ENCODE measurements at regions not wholly inside any gene's neighbourhood (a gene's known extent, or its start where the extent isn't known, plus 50 kb on each side); places are given as distances from the start of the nearest gene placed in this dataset.

DNA sequence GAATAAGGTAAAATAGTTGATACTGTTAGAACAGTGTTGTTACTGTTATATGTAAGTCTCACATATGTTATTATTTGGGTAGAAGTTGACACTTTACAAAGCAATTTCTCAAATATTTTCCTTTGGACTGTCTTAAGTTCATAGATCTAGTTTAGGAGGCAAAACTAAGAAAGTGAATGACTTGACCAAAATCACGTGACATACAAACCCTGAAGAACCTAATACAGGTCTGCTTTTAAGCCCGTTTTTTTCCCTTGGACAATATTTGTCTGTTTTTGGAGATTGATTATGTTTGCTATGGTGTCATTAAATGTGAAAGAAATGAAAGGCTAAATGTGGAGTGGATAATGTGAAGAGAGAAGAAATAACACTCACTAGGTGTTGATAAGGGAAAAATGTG is 644.9 kb upstream of the PITX2 start:
- intact Hi-C loops (cut with micrococcal nuclease) (loop anchor here (5.0 kb wide), 1 partner anchor 815 kb away; no protein-coding TSS in a partner anchor), dilution Hi-C loops (cut with MboI; ENCODE audit: extremely low pct_ligation_motif_present, low sequenced_read_pairs) (no loop called here)
- H3K4me2 ChIP-seq (ENCODE audit: insufficient read depth, low read length) = no peak overlapping the region
- H2AFZ ChIP-seq (ENCODE audit: low read depth, low read length) = no peak overlapping the region
- no TSS peak for BruUV-seq (replicated peaks)
- POLR2A ChIA-PET = no interaction called here
- H3K79me2 ChIP-seq (ENCODE audit: control insufficient read depth, insufficient read depth, low read length) = no peaks in the 10 kb centered on the region
- H4K20me1 ChIP-seq (replicated peaks; ENCODE audit: control insufficient read depth, extremely low read depth, insufficient read depth, low read length) = no peaks in the 10 kb centered on the region
- peaks cover 25% of the 10 kb centered on the region for H3K4me1 ChIP-seq (ENCODE audit: control insufficient read depth, extremely low read depth, insufficient read depth, low read length)
- no peaks in the 10 kb centered on the region for H3K9me1 ChIP-seq (replicated peaks; ENCODE audit: control insufficient read depth, extremely low read depth, insufficient read depth, low read length)
- CTCF ChIA-PET = interaction anchor here (0.6 to 3.0 kb wide), 2 partner anchors 14 to 15 kb away, joined by 4 to 14 read pairs; no protein-coding TSS in a partner anchor
- FAIRE-seq = no peak
- TF ChIP-seq POLR2A (IDR thresholded peaks at IDR 0.05; ENCODE audit: low read depth, low read length) = no peak
- no peak for TF ChIP-seq POLR2AphosphoS5 (IDR thresholded peaks at IDR 0.05; ENCODE audit: insufficient read depth, low read depth, low read length)
- TF ChIP-seq, protein P1, sequence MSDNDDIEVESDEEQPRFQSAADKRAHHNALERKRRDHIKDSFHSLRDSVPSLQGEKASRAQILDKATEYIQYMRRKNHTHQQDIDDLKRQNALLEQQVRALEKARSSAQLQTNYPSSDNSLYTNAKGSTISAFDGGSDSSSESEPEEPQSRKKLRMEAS (IDR thresholded peaks at IDR 0.05; ENCODE audit: insufficient read depth, insufficient read length) = no peak
- TF ChIP-seq MYC (IDR thresholded peaks at IDR 0.05; ENCODE audit: low read depth, low read length) = no peak
- TF ChIP-seq, protein P2, sequence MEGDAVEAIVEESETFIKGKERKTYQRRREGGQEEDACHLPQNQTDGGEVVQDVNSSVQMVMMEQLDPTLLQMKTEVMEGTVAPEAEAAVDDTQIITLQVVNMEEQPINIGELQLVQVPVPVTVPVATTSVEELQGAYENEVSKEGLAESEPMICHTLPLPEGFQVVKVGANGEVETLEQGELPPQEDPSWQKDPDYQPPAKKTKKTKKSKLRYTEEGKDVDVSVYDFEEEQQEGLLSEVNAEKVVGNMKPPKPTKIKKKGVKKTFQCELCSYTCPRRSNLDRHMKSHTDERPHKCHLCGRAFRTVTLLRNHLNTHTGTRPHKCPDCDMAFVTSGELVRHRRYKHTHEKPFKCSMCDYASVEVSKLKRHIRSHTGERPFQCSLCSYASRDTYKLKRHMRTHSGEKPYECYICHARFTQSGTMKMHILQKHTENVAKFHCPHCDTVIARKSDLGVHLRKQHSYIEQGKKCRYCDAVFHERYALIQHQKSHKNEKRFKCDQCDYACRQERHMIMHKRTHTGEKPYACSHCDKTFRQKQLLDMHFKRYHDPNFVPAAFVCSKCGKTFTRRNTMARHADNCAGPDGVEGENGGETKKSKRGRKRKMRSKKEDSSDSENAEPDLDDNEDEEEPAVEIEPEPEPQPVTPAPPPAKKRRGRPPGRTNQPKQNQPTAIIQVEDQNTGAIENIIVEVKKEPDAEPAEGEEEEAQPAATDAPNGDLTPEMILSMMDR (IDR thresholded peaks at IDR 0.05; ENCODE audit: extremely low read depth in 1 of 2, insufficient read depth in 1 of 2, low read depth in 1 of 2, low read length in 2 of 2) = no peak
- TF ChIP-seq FOS (IDR thresholded peaks at IDR 0.05; ENCODE audit: borderline replicate concordance, insufficient read depth, low read length) = no peak
- TF ChIP-seq GATA2 (IDR thresholded peaks at IDR 0.05; ENCODE audit: insufficient read depth, insufficient read length, low read depth, low read length) = no peak
- no peak for TF ChIP-seq EZH2 (IDR thresholded peaks at IDR 0.05; ENCODE audit: borderline replicate concordance, low read depth, low read length, severe bottlenecking)
- no peak for TF ChIP-seq JUN (IDR thresholded peaks at IDR 0.05; ENCODE audit: borderline replicate concordance, insufficient read depth, insufficient read length, low read depth)
- no peak overlapping the region for H3K27ac ChIP-seq (ENCODE audit: insufficient read depth, low read depth, low read length)
- H3K9ac ChIP-seq (replicated peaks; ENCODE audit: extremely low read depth, insufficient read depth, low read length) = no peak overlapping the region
- no peak for DNase-seq (ENCODE audit: low read depth, low spot score)
- no peak overlapping the region for H3K4me3 ChIP-seq (replicated peaks in 1 of 3; ENCODE audit: insufficient read depth in 1 of 3, low read depth in 1 of 3, low read length in 3 of 3)
- H3K36me3 ChIP-seq (ENCODE audit: control insufficient read depth in 2 of 2, extremely low read depth in 1 of 2, insufficient read depth in 2 of 2, low read length in 2 of 2) = no peaks in the 10 kb centered on the region
- H3K9me3 ChIP-seq (replicated peaks; ENCODE audit: control insufficient read depth, insufficient read depth, low read length) = no peaks in the 10 kb centered on the region
- H3K27me3 ChIP-seq (ENCODE audit: control insufficient read depth in 2 of 2, insufficient read depth in 2 of 2, low read length in 2 of 2) = no peaks in the 10 kb centered on the region

Data from endothelial cell of umbilical vein (primary cell).